ENCODE measurements at regions not wholly inside any gene's neighbourhood (a gene's known extent, or its start where the extent isn't known, plus 50 kb on each side); places are given as distances from the start of the nearest gene placed in this dataset.
A peak's percentile ranks its signal among the peaks of the same experiment; 100 is the strongest.

DNA sequence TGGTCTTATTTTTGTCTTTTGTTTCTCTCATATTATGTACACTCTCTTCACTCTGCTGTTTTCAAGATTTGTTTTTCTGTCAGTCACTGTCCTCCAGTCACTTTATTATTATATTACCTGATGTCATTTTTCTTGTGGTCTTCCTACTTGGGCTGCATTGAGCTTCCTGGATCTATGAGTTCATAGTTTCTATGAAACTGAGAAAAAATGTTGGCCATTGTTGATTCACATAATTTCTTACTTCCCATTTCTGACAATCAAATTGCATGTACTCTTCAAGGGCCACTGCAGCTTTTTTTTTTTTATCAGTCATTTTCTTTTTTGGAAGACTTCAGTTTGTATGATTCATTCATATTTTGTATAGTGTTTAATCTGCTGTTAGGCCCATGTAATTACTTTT, 1180.6 kb upstream of the GBE1 start:
- H3K4me3 ChIP-seq (ENCODE audit: low read length in 3 of 3): no peak overlapping the region
- H3K9me3 ChIP-seq (ENCODE audit: control insufficient read depth in 2 of 3, insufficient read depth in 1 of 3, low read length in 3 of 3): no peaks in the 10 kb centered on the region
- no peaks in the 10 kb centered on the region for H3K36me3 ChIP-seq (ENCODE audit: control insufficient read depth in 2 of 3, insufficient read depth in 3 of 3, low read length in 3 of 3)
- no peaks in the 10 kb centered on the region for H3K27me3 ChIP-seq (ENCODE audit: control insufficient read depth, insufficient read depth, low read length)
- TF ChIP-seq, protein P1, sequence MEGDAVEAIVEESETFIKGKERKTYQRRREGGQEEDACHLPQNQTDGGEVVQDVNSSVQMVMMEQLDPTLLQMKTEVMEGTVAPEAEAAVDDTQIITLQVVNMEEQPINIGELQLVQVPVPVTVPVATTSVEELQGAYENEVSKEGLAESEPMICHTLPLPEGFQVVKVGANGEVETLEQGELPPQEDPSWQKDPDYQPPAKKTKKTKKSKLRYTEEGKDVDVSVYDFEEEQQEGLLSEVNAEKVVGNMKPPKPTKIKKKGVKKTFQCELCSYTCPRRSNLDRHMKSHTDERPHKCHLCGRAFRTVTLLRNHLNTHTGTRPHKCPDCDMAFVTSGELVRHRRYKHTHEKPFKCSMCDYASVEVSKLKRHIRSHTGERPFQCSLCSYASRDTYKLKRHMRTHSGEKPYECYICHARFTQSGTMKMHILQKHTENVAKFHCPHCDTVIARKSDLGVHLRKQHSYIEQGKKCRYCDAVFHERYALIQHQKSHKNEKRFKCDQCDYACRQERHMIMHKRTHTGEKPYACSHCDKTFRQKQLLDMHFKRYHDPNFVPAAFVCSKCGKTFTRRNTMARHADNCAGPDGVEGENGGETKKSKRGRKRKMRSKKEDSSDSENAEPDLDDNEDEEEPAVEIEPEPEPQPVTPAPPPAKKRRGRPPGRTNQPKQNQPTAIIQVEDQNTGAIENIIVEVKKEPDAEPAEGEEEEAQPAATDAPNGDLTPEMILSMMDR (IDR thresholded peaks at IDR 0.05; ENCODE audit: borderline replicate concordance, extremely low read depth, insufficient read depth): no peak
- no peaks in the 10 kb centered on the region for H3K4me1 ChIP-seq (ENCODE audit: control insufficient read depth in 2 of 3, insufficient read depth in 2 of 3, low read depth in 1 of 3, low read length in 3 of 3)
- H3K9ac ChIP-seq (ENCODE audit: low read length in 3 of 3): no peak overlapping the region
- FAIRE-seq: no peak
- DNase-seq: no peak
- H3K27ac ChIP-seq (ENCODE audit: low read depth in 2 of 2, low read length in 2 of 2): no peak overlapping the region
- intact Hi-C loops (cut with DNase I): no loop called here

DNA sequence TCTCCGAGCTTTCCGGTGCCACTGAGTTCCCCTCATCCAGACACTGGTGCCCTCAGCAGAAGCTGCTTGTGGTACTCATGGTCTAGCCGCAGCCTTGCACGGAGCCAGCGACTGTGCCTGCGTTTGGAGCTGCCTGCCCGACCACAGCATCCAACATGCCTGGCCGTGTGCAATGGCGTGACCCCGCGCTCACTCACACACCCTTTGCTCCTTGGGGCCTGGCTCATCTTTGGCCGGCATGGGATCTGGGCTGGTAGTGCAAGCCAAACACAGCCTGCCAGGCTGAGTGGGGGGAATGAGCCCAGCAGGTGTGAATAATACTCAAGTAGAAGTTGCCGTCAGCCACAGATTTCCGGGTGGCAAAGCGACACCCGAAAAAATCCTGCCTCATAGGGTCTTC, 1178.7 kb upstream of the GBE1 start:
- no peak for FAIRE-seq
- intact Hi-C loops (cut with DNase I): no loop called here
- Histone ChIP-seq H3K27me3 (ENCODE audit: control insufficient read depth, insufficient read depth, low read length) (no peaks in the 10 kb centered on the region), H3K4me3 (ENCODE audit: low read length in 3 of 3) (no peak overlapping the region), H3K4me1 (ENCODE audit: control insufficient read depth in 2 of 3, insufficient read depth in 2 of 3, low read depth in 1 of 3, low read length in 3 of 3) (no peaks in the 10 kb centered on the region), H3K36me3 (ENCODE audit: control insufficient read depth in 2 of 3, insufficient read depth in 3 of 3, low read length in 3 of 3) (no peaks in the 10 kb centered on the region), H3K9me3 (ENCODE audit: control insufficient read depth in 2 of 3, insufficient read depth in 1 of 3, low read length in 3 of 3) (no peaks in the 10 kb centered on the region), H3K27ac (ENCODE audit: low read depth in 2 of 2, low read length in 2 of 2) (no peak overlapping the region), H3K9ac (ENCODE audit: low read length in 3 of 3) (no peak overlapping the region)
- TF ChIP-seq, protein P1 (IDR thresholded peaks at IDR 0.05; ENCODE audit: borderline replicate concordance, extremely low read depth, insufficient read depth): no peak
- peak in 2 of 5 donors; percentile 18 to 45 for DNase-seq

DNA sequence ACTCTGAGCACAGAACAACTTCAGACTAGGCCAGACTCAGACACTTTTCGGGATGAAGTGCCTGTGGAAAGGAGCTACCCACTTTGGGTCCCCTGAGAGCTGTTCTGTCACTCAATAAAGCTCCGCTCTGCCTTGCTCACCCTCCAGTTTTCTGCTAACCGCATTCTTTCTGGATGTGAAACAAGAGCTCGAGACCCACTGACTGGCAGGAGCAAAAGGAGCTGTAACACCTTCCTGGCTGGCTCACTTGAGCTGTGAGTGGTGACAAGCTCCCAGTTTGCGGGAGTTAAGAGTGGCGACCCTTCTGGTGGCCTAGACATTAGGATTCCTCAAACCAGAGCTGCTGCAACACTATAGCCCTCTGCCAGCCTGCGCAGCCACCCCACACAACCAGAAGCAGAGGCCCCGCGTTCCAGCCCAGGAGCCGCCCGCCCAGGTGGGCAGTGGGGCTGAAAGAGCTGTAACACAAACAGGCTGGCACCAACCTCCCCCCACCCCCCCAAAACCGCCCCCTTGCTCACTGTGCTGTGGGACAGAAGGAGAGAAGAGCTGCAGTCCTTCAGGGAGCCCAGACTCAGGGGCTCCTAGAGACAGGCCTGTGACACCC, 1178.1 kb upstream of the GBE1 start:
- intact Hi-C loops (cut with DNase I): no loop called here
- H3K4me1 ChIP-seq (ENCODE audit: control insufficient read depth in 2 of 3, insufficient read depth in 2 of 3, low read depth in 1 of 3, low read length in 3 of 3): no peaks in the 10 kb centered on the region
- no peaks in the 10 kb centered on the region for H3K36me3 ChIP-seq (ENCODE audit: control insufficient read depth in 2 of 3, insufficient read depth in 3 of 3, low read length in 3 of 3)
- no peak overlapping the region for H3K9ac ChIP-seq (ENCODE audit: low read length in 3 of 3)
- H3K27ac ChIP-seq (ENCODE audit: low read depth in 2 of 2, low read length in 2 of 2): no peak overlapping the region
- no peak overlapping the region for H3K4me3 ChIP-seq (ENCODE audit: low read length in 3 of 3)
- TF ChIP-seq, protein P1 (IDR thresholded peaks at IDR 0.05; ENCODE audit: borderline replicate concordance, extremely low read depth, insufficient read depth): no peak
- peak in 1 of 5 donors; percentile 43 for DNase-seq
- no peaks in the 10 kb centered on the region for H3K27me3 ChIP-seq (ENCODE audit: control insufficient read depth, insufficient read depth, low read length)
- H3K9me3 ChIP-seq (ENCODE audit: control insufficient read depth in 2 of 3, insufficient read depth in 1 of 3, low read length in 3 of 3): no peaks in the 10 kb centered on the region
- no peak for FAIRE-seq

DNA sequence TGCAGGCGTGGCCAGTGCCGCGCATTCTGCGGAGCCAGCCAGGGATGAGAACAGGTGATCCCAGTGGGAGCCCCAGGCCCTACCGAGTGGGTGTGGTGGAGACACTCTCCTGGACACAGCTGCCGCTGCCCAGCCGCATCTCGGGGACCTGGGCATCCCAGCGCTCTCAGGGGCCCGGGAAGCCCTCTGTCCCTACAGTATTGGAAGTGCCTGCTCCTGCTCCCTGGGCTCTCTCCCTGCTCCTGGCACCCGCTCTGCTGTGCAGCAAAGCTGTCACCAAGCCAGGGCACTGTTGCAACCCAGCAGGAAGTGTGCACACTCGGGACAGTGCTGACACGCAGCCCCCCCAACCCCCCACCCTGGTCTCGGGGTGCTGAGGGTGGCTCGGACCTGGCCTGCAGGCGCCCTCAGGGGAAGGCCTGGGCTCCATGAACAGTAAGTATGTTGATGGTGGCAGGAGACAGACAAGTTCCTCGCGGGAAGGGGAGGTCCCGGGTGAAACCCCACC, 1177.4 kb upstream of the GBE1 start:
- DNase-seq (peak in 1 of 5 donors; percentile 55), FAIRE-seq (no peak)
- no peaks in the 10 kb centered on the region for H3K27me3 ChIP-seq (ENCODE audit: control insufficient read depth, insufficient read depth, low read length)
- H3K4me3 ChIP-seq (ENCODE audit: low read length in 3 of 3): no peak overlapping the region
- no peaks in the 10 kb centered on the region for H3K36me3 ChIP-seq (ENCODE audit: control insufficient read depth in 2 of 3, insufficient read depth in 3 of 3, low read length in 3 of 3)
- TF ChIP-seq, protein P1 (IDR thresholded peaks at IDR 0.05; ENCODE audit: borderline replicate concordance, extremely low read depth, insufficient read depth): no peak
- intact Hi-C loops (cut with DNase I): no loop called here
- no peak overlapping the region for H3K9ac ChIP-seq (ENCODE audit: low read length in 3 of 3)
- H3K9me3 ChIP-seq (ENCODE audit: control insufficient read depth in 2 of 3, insufficient read depth in 1 of 3, low read length in 3 of 3): no peaks in the 10 kb centered on the region
- no peaks in the 10 kb centered on the region for H3K4me1 ChIP-seq (ENCODE audit: control insufficient read depth in 2 of 3, insufficient read depth in 2 of 3, low read depth in 1 of 3, low read length in 3 of 3)
- H3K27ac ChIP-seq (ENCODE audit: low read depth in 2 of 2, low read length in 2 of 2): no peak overlapping the region
